ENCODE measurements at regions not wholly inside any gene's neighbourhood (a gene's known extent, or its start where the extent isn't known, plus 50 kb on each side); places are given as distances from the start of the nearest gene placed in this dataset.

DNA sequence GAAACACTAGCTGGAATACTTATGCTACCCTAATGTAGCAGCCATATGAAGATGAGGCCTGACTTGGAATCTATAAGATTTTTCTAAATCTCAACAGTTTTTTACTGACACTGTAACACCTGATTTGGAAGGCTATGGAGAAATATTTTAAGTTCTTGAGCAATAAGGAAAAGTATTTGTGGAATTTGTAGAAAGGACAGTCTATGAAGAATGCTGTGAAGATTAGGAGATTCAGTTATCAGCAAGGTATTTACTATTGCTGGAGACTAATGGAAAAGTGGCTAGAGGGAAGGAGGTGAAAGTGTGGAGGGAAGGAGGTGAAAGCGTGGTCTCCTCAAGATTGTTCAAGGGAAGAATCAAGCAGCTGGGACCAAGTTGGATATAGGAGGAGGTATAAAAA lies 190.0 kb upstream of the EMCN start:
- no peak overlapping the region for H3K27ac ChIP-seq (ENCODE audit: low read depth, low read length)
- H3K27me3 ChIP-seq (ENCODE audit: insufficient read depth, low read length), result no peaks in the 10 kb centered on the region
- no peaks in the 10 kb centered on the region for H3K4me1 ChIP-seq (ENCODE audit: control insufficient read depth, insufficient read depth, low read length, unreplicated experiment)
- no peak overlapping the region for H3K4me3 ChIP-seq (ENCODE audit: low read depth, low read length)
- no peaks in the 10 kb centered on the region for H3K36me3 ChIP-seq (ENCODE audit: insufficient read depth, low read length)
- H2AFZ ChIP-seq (ENCODE audit: low read length, unreplicated experiment), result no peak overlapping the region
- H3K79me2 ChIP-seq (ENCODE audit: control insufficient read depth, insufficient read depth, low read length, unreplicated experiment), result no peaks in the 10 kb centered on the region

DNA sequence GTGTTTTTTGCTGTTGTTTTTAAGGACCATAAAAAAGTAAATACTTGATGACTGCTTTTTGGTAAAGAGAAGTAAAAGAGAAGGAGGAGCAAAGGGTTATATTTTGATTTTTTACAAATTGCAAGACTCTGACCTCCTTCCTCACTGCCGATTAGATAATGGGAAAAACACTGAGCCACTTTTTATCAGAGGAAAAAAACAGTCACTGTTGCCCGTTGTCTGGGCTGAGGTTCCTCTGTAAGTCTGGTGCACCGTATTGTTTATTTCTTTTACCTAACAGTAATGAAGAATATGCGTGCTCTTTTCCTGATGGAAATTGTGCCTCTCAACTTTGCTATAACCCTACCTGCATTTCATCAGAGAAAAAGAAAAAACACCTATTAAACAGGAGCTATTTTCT lies 178.7 kb upstream of the EMCN start:
- no peak overlapping the region for H3K27ac ChIP-seq (ENCODE audit: low read depth, low read length)
- no peaks in the 10 kb centered on the region for H3K4me1 ChIP-seq (ENCODE audit: control insufficient read depth, insufficient read depth, low read length, unreplicated experiment)
- no peak overlapping the region for H3K4me3 ChIP-seq (ENCODE audit: low read depth, low read length)
- H2AFZ ChIP-seq (ENCODE audit: low read length, unreplicated experiment), result peak overlapping the region; percentile 71
- H3K79me2 ChIP-seq (ENCODE audit: control insufficient read depth, insufficient read depth, low read length, unreplicated experiment), result no peaks in the 10 kb centered on the region
- H3K27me3 ChIP-seq (ENCODE audit: insufficient read depth, low read length), result no peaks in the 10 kb centered on the region
- H3K36me3 ChIP-seq (ENCODE audit: insufficient read depth, low read length), result no peaks in the 10 kb centered on the region

DNA sequence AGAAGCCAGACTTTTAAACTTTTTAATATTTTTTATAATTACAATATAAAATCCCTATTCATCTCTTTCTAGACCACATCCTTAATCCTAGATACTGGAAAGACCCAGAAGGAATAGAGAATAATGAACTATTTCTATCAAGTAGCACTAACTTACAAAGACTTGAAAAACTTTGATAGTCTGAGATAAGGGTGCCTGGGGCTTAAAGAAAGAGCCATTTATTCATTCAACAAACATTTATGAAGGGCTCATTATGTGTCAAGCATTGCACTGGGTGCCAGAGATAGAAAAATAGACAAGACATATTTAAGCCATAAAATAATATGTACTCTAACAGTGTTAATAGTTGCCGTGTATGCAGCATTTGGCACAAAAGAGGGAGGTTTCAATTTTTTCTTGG lies 178.0 kb upstream of the EMCN start:
- no peaks in the 10 kb centered on the region for H3K27me3 ChIP-seq (ENCODE audit: insufficient read depth, low read length)
- H3K36me3 ChIP-seq (ENCODE audit: insufficient read depth, low read length), result no peaks in the 10 kb centered on the region

DNA sequence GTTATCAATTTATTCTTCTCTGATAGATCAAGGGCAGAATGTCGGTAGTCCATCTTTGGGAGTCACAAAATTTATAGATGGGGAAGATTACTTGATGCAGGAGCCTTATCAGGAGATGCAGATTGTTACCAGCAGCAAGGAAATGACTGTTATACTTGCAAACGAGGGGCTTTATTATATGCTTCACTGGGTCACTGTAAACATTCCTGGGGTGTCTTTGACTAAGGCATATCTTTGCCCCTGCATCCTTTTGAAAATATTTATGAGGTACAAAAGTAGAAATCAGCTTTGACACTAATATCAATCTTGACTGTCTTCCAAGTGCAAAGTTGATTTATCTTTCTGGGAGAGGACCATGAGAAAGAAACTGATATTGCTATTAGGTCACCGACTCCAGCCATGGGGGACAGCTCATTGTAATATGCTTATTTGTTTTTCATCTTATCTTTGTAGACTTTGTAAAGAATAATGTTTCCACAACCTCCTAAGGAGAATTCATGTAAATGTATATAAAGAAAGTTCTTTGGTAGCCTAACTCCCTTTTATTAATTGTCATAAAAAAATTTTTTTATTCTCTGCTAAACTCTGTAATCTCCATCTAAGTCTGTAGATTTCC lies 177.3 kb upstream of the EMCN start:
- H3K27me3 ChIP-seq (ENCODE audit: insufficient read depth, low read length), result no peaks in the 10 kb centered on the region
- H3K4me3 ChIP-seq (ENCODE audit: low read depth, low read length), result no peak overlapping the region
- H3K27ac ChIP-seq (ENCODE audit: low read depth, low read length), result no peak overlapping the region
- no peaks in the 10 kb centered on the region for H3K79me2 ChIP-seq (ENCODE audit: control insufficient read depth, insufficient read depth, low read length, unreplicated experiment)
- H3K36me3 ChIP-seq (ENCODE audit: insufficient read depth, low read length), result no peaks in the 10 kb centered on the region
- H2AFZ ChIP-seq (ENCODE audit: low read length, unreplicated experiment), result peak overlapping the region; percentile 17
- no peaks in the 10 kb centered on the region for H3K4me1 ChIP-seq (ENCODE audit: control insufficient read depth, insufficient read depth, low read length, unreplicated experiment)

More for the DNA sequence above, 178.0 kb upstream of the EMCN start:
- H3K4me1 ChIP-seq (ENCODE audit: control insufficient read depth, insufficient read depth, low read length, unreplicated experiment), result no peaks in the 10 kb centered on the region
- H3K4me3 ChIP-seq (ENCODE audit: low read depth, low read length), result no peak overlapping the region
- H2AFZ ChIP-seq (ENCODE audit: low read length, unreplicated experiment), result peak overlapping the region; percentile 71
- no peaks in the 10 kb centered on the region for H3K79me2 ChIP-seq (ENCODE audit: control insufficient read depth, insufficient read depth, low read length, unreplicated experiment)
- H3K27ac ChIP-seq (ENCODE audit: low read depth, low read length), result no peak overlapping the region

DNA sequence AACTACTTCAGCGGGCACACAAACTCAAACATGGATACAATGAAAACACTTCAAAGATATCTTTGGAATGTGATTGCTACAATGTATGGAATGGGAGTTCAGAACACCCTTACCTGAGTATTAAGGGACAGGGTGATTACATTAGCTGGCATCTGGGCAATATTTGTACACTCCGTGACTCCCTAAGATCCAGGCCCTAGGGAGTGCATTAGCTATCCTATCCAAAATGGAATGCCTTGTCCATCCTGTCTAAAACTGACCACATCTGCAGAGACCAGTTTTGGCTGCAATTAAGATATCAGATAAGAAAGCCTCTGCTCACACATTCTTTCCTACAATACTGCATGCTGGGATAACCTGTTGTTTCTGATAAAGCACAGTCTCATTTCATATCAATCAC lies 176.6 kb upstream of the EMCN start:
- no peak overlapping the region for H2AFZ ChIP-seq (ENCODE audit: low read length, unreplicated experiment)

DNA sequence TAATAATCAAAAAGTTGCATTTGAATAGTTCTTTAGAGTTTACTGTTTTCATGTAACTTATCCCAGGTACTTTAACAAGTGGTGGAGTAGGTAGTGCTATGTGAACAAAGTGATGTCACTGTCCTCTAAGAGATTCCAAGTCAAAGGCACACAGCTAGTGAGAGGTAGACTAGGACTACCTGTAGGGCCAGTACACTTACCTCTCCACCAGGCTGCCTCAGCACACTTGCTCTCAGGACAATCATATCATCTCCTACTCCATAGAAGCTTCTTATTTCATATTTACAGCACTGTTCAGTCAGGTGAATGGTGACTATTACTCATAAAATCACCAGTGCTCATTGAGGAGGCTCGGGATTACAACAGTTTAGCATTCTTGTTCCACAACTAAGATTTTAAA lies 173.0 kb upstream of the EMCN start:
- H3K27me3 ChIP-seq (ENCODE audit: insufficient read depth, low read length), result no peaks in the 10 kb centered on the region
- H3K27ac ChIP-seq (ENCODE audit: low read depth, low read length), result no peak overlapping the region
- H3K36me3 ChIP-seq (ENCODE audit: insufficient read depth, low read length), result no peaks in the 10 kb centered on the region
- H3K79me2 ChIP-seq (ENCODE audit: control insufficient read depth, insufficient read depth, low read length, unreplicated experiment), result no peaks in the 10 kb centered on the region
- no peaks in the 10 kb centered on the region for H3K4me1 ChIP-seq (ENCODE audit: control insufficient read depth, insufficient read depth, low read length, unreplicated experiment)
- H3K4me3 ChIP-seq (ENCODE audit: low read depth, low read length), result no peak overlapping the region
- H2AFZ ChIP-seq (ENCODE audit: low read length, unreplicated experiment), result no peak overlapping the region

More for the DNA sequence above, 176.6 kb upstream of the EMCN start:
- Histone ChIP-seq H3K27ac (ENCODE audit: low read depth, low read length) (no peak overlapping the region), H3K4me1 (ENCODE audit: control insufficient read depth, insufficient read depth, low read length, unreplicated experiment) (no peaks in the 10 kb centered on the region), H3K36me3 (ENCODE audit: insufficient read depth, low read length) (no peaks in the 10 kb centered on the region), H3K4me3 (ENCODE audit: low read depth, low read length) (no peak overlapping the region), H3K27me3 (ENCODE audit: insufficient read depth, low read length) (no peaks in the 10 kb centered on the region), H3K79me2 (ENCODE audit: control insufficient read depth, insufficient read depth, low read length, unreplicated experiment) (no peaks in the 10 kb centered on the region)

DNA sequence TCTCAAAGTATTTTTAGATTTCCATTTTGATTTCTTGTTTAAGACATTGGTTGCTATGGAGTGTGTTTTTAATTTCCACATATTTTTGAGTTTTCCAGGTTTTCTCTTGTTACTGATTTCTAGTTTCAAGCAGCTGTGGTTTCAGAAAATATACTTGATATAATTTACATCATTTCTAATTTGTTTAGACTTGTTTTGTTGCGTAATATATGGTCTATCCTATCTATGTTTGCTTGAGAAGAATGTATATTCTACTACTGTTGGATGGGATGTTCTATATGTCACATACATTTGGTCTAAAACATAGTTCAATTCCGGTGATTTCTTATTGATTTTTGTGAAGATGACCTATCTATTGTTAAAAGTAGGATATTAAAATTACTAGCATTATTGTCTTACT lies 170.5 kb upstream of the EMCN start:
- Histone ChIP-seq H3K36me3 (ENCODE audit: insufficient read depth, low read length) (no peaks in the 10 kb centered on the region), H3K79me2 (ENCODE audit: control insufficient read depth, insufficient read depth, low read length, unreplicated experiment) (no peaks in the 10 kb centered on the region), H3K4me1 (ENCODE audit: control insufficient read depth, insufficient read depth, low read length, unreplicated experiment) (no peaks in the 10 kb centered on the region), H2AFZ (ENCODE audit: low read length, unreplicated experiment) (no peak overlapping the region), H3K27ac (ENCODE audit: low read depth, low read length) (no peak overlapping the region), H3K27me3 (ENCODE audit: insufficient read depth, low read length) (no peaks in the 10 kb centered on the region), H3K4me3 (ENCODE audit: low read depth, low read length) (no peak overlapping the region)

DNA sequence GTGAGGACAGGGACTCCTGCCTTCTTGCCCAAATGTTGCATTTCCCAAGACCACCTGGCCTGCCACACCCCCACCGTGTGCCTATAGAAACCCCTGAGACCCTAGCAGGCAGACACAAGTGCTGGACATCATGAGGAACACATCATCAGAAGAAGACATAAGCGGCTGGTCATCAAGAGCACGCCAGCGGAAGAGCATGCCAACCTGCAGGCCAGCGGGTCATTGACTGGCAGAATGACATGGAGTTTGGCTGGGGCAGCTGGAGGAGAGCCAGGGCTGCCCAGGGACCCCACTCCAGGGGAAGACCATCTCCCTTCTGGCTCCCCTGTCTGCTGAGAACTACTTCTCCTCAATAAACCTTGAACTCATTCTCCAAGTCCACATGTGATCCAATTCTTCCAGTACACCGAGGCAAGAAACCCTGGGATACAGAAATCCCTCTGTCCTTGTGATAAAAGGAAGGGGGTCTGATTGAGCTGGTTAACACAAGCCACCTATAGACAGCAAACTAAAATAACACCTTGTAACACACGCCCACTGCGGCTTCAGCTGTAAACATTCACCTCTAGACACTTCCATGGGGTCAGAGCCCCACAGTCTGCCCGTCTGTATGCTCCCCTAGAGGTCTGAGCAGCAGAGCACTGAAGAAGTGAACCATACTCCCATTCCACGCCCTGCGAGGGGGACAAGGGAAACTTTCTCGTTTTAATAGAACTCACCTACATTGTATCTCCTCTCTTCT lies 164.8 kb upstream of the EMCN start:
- Histone ChIP-seq H3K27ac (ENCODE audit: low read depth, low read length) (no peak overlapping the region), H3K4me1 (ENCODE audit: control insufficient read depth, insufficient read depth, low read length, unreplicated experiment) (no peaks in the 10 kb centered on the region), H3K27me3 (ENCODE audit: insufficient read depth, low read length) (no peaks in the 10 kb centered on the region), H3K79me2 (ENCODE audit: control insufficient read depth, insufficient read depth, low read length, unreplicated experiment) (no peaks in the 10 kb centered on the region), H3K4me3 (ENCODE audit: low read depth, low read length) (no peak overlapping the region), H3K36me3 (ENCODE audit: insufficient read depth, low read length) (no peaks in the 10 kb centered on the region), H2AFZ (ENCODE audit: low read length, unreplicated experiment) (no peak overlapping the region)

DNA sequence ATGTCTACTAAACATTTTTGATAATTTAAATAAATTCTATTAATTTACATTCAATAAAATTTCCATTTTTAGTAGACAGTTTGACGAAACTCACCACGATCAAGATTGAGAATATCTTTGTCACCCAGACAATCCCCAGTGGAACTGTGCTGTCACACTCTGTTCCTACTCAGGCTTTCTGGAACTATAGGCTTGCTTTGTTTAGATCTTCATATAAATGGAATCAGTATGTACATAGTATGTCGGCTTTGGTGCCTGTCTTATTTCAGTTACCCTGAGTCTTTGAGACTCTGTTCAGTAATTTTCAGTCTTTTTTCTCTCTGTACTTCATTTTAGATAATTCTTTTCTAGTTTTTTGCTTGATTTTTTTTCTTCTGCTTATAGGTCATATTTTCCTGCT lies 163.5 kb upstream of the EMCN start:
- H3K27ac ChIP-seq (ENCODE audit: low read depth, low read length), result no peak overlapping the region
- no peak overlapping the region for H3K4me3 ChIP-seq (ENCODE audit: low read depth, low read length)
- H3K36me3 ChIP-seq (ENCODE audit: insufficient read depth, low read length), result no peaks in the 10 kb centered on the region
- no peaks in the 10 kb centered on the region for H3K27me3 ChIP-seq (ENCODE audit: insufficient read depth, low read length)
- H3K79me2 ChIP-seq (ENCODE audit: control insufficient read depth, insufficient read depth, low read length, unreplicated experiment), result no peaks in the 10 kb centered on the region
- no peaks in the 10 kb centered on the region for H3K4me1 ChIP-seq (ENCODE audit: control insufficient read depth, insufficient read depth, low read length, unreplicated experiment)
- H2AFZ ChIP-seq (ENCODE audit: low read length, unreplicated experiment), result no peak overlapping the region

DNA sequence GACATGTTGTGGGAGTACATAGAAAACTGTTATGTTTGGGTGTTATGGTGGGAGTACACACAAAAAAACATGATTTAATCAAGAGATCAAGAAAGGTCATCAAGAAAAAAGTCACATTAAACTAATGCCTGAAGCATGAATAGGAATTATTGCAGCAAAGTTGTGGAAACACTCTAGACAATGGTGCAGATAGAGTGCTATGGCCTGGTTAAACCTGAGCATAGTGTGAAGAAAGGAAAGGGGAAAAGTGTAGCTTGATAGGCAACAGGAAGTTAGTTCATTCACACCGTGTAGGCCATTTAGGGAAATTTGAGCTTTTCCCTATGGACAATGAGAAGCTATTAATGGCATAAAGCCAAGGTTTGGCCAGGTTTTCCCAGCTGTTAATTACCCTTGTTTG lies 162.1 kb upstream of the EMCN start:
- H3K4me3 ChIP-seq (ENCODE audit: low read depth, low read length), result no peak overlapping the region
- no peaks in the 10 kb centered on the region for H3K27me3 ChIP-seq (ENCODE audit: insufficient read depth, low read length)
- H2AFZ ChIP-seq (ENCODE audit: low read length, unreplicated experiment), result no peak overlapping the region
- H3K27ac ChIP-seq (ENCODE audit: low read depth, low read length), result no peak overlapping the region
- H3K36me3 ChIP-seq (ENCODE audit: insufficient read depth, low read length), result no peaks in the 10 kb centered on the region
- no peaks in the 10 kb centered on the region for H3K4me1 ChIP-seq (ENCODE audit: control insufficient read depth, insufficient read depth, low read length, unreplicated experiment)
- H3K79me2 ChIP-seq (ENCODE audit: control insufficient read depth, insufficient read depth, low read length, unreplicated experiment), result no peaks in the 10 kb centered on the region

DNA sequence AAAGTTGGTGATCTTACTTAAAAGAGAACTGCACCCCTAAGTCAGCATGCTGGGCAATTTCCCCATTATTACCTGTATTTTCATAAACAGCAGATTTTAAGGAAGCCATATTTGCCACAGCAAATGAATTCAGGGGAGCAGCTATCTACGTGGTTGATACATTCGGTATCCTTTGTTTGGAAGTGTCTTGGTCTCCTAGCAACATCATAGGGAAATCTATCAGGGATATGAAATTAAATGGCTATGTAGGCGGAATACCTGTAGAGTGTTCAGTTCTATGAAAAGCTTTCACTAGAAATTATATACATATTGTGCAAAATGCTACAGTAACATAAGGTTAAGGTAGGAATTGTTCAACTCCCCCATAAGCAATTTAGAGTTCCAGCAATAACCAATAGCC lies 157.2 kb upstream of the EMCN start:
- Histone ChIP-seq H3K79me2 (ENCODE audit: control insufficient read depth, insufficient read depth, low read length, unreplicated experiment) (no peaks in the 10 kb centered on the region), H3K4me3 (ENCODE audit: low read depth, low read length) (no peak overlapping the region), H3K36me3 (ENCODE audit: insufficient read depth, low read length) (no peaks in the 10 kb centered on the region), H3K4me1 (ENCODE audit: control insufficient read depth, insufficient read depth, low read length, unreplicated experiment) (no peaks in the 10 kb centered on the region), H2AFZ (ENCODE audit: low read length, unreplicated experiment) (no peak overlapping the region), H3K27me3 (ENCODE audit: insufficient read depth, low read length) (no peaks in the 10 kb centered on the region), H3K27ac (ENCODE audit: low read depth, low read length) (no peak overlapping the region)

Measured in ACC112 (cell line).